GM23338 (cell line): ENCODE measurements at regions not wholly inside any gene's neighbourhood (a gene's known extent, or its start where the extent isn't known, plus 50 kb on each side); places are given as distances from the start of the nearest gene placed in this dataset.

Experiments
- ATAC-seq: fragments of 200-7000 bp; cut with Tn5 transposase; 3 replicates; pipeline ENCODE4 v1.9.1; 2020
- DNase-seq: peaks from one replicate; pipeline ENCODE4 v3.0.0-alpha.2; 2015; ENCODE audit warnings: low spot score
- H2AFZ ChIP-seq: fragments of 200-600 bp; sonication (generic); 2 replicates; pipeline ENCODE4 v1.8.0; 2016; ENCODE audit warnings: antibody characterized with exemption, mild to moderate bottlenecking, moderate library complexity
- H3F3A ChIP-seq: fragments of 200-600 bp; sonication (generic); replicated peaks from 2 replicates; pipeline ENCODE4 v1.8.0; 2017; ENCODE audit warnings: antibody characterized with exemption, mixed run types, low read depth
- H3K27ac ChIP-seq: fragments of 200-600 bp; sonication (generic); 2 replicates; pipeline ENCODE4 v1.6.1; 2016; ENCODE audit warnings: low read depth
- H3K27me3 ChIP-seq: fragments of 200-600 bp; sonication (generic); 2 replicates; pipeline ENCODE4 v1.8.0; 2016; ENCODE audit warnings: mild to moderate bottlenecking, mixed run types, moderate library complexity; ENCODE audit not compliant: insufficient read depth
- H3K36me3 ChIP-seq: fragments of 200-600 bp; sonication (generic); 2 replicates; pipeline ENCODE4 v1.8.0; 2016; ENCODE audit warnings: mild to moderate bottlenecking; ENCODE audit not compliant: insufficient read depth
- H3K4me1 ChIP-seq: fragments of 200-600 bp; sonication (generic); 2 replicates; pipeline ENCODE4 v1.8.0; 2016; ENCODE audit warnings: mild to moderate bottlenecking, moderate library complexity; ENCODE audit not compliant: insufficient read depth
- H3K4me2 ChIP-seq: fragments of 200-600 bp; sonication (generic); 2 replicates; pipeline ENCODE4 v1.7.1; 2017; ENCODE audit warnings: mixed run types
- H3K4me3 ChIP-seq: fragments of 200-600 bp; sonication (generic); 2 replicates; pipeline ENCODE4 v1.6.1; 2016; ENCODE audit warnings: mixed run types
- H3K79me2 ChIP-seq: fragments of 200-600 bp; sonication (generic); replicated peaks from 2 replicates; pipeline ENCODE4 v1.8.0; 2017; ENCODE audit warnings: mild to moderate bottlenecking; ENCODE audit not compliant: insufficient read depth
- H3K9me2 ChIP-seq: fragments of 200-600 bp; sonication (generic); 2 replicates; pipeline ENCODE4 v1.8.0; 2017; ENCODE audit not compliant: insufficient read depth
- H4K20me1 ChIP-seq: fragments of 200-600 bp; sonication (generic); replicated peaks from 2 replicates; pipeline ENCODE4 v1.8.0; 2017; ENCODE audit warnings: mild to moderate bottlenecking; ENCODE audit not compliant: insufficient read depth
- H3K27ac Mint-ChIP-seq: 2 replicates; pipeline ENCODE4 v1.8.0; 2020; ENCODE audit warnings: inconsistent platforms, mild to moderate bottlenecking, moderate library complexity, mixed read lengths
- H3K27me3 Mint-ChIP-seq: 3 replicates; pipeline ENCODE4 v1.8.0; 2022; ENCODE audit warnings: low read depth, mild to moderate bottlenecking, moderate library complexity, mixed read lengths, inconsistent platforms; ENCODE audit not compliant: insufficient read depth, poor library complexity
- H3K36me3 Mint-ChIP-seq: 3 replicates; pipeline ENCODE4 v1.8.0; 2021; ENCODE audit warnings: low read depth, mild to moderate bottlenecking, inconsistent platforms, moderate library complexity, mixed read lengths
- H3K4me1 Mint-ChIP-seq: 3 replicates; pipeline ENCODE4 v1.8.0; 2020; ENCODE audit warnings: mild to moderate bottlenecking, inconsistent platforms, mixed read lengths
- H3K4me3 Mint-ChIP-seq: 3 replicates; pipeline ENCODE4 v1.8.0; 2021; ENCODE audit warnings: moderate library complexity, mild to moderate bottlenecking, inconsistent platforms, mixed read lengths
- H3K9me3 Mint-ChIP-seq: 3 replicates; pipeline ENCODE4 v1.8.0; 2020; ENCODE audit warnings: moderate library complexity, mild to moderate bottlenecking, inconsistent platforms, mixed read lengths
- CREB1 ChIP-seq: fragments of 250-450 bp; sonication (Bioruptor Pico); IDR thresholded peaks from 2 replicates; pipeline ENCODE4 v1.5.0; 2020; ENCODE audit warnings: low read depth, mild to moderate bottlenecking, moderate library complexity
- EZH2 ChIP-seq: fragments of 200-600 bp; sonication (generic); IDR thresholded peaks from one replicate; pipeline ENCODE4 v1.8.0; 2017; ENCODE audit warnings: antibody characterized with exemption, mild to moderate bottlenecking, low read depth; ENCODE audit not compliant: unreplicated experiment
- EZH2phosphoT487 ChIP-seq: fragments of 200-600 bp; sonication (generic); IDR thresholded peaks from one replicate; pipeline ENCODE4 v1.8.1; 2018; ENCODE audit warnings: antibody characterized with exemption; ENCODE audit not compliant: unreplicated experiment
- JUNB ChIP-seq: IDR thresholded peaks from one replicate; pipeline ENCODE4 v1.6.1; 2016; ENCODE audit warnings: antibody characterized with exemption; ENCODE audit not compliant: unreplicated experiment
- NANOG ChIP-seq: IDR thresholded peaks from 2 replicates; pipeline ENCODE4 v1.6.1; 2016; ENCODE audit warnings: antibody characterized with exemption, borderline replicate concordance
- POLR2AphosphoS5 ChIP-seq: IDR thresholded peaks from 2 replicates; pipeline ENCODE4 v1.6.1; 2016; ENCODE audit warnings: antibody characterized with exemption, low read depth
- STAT1 ChIP-seq: IDR thresholded peaks from one replicate; pipeline ENCODE4 v1.6.1; 2016; ENCODE audit warnings: antibody characterized with exemption; ENCODE audit not compliant: unreplicated experiment
- ZNF114 ChIP-seq: fragments of 250-450 bp; sonication (Bioruptor Pico); IDR thresholded peaks from 2 replicates; pipeline ENCODE4 v1.5.0; 2020; ENCODE audit warnings: mild to moderate bottlenecking, moderate library complexity
- ZNF331 ChIP-seq: fragments of 250-450 bp; sonication (Bioruptor Pico); IDR thresholded peaks from 2 replicates; pipeline ENCODE4 v1.5.0; 2020; ENCODE audit warnings: low read depth, mild to moderate bottlenecking, moderate library complexity
- TF ChIP-seq, protein P1 (sequence below): IDR thresholded peaks from 2 replicates; pipeline ENCODE4 v1.6.1; 2016; ENCODE audit warnings: antibody characterized with exemption
- TF ChIP-seq, protein P2 (sequence below): IDR thresholded peaks from one replicate; pipeline ENCODE4 v1.6.1; 2018; ENCODE audit warnings: antibody characterized with exemption; ENCODE audit not compliant: unreplicated experiment
- TF ChIP-seq, protein P3 (sequence below): fragments of 250-450 bp; sonication (Bioruptor Pico); IDR thresholded peaks from 2 replicates; pipeline ENCODE4 v1.5.0; 2020; ENCODE audit warnings: mild to moderate bottlenecking, moderate library complexity
- TF ChIP-seq, protein P4 (sequence below), 2 experiments: fragments of 200-600 bp in 1 of 2; sonication (generic) in 1 of 2; conservative IDR thresholded peaks; 2 replicates each; pipeline versions ENCODE4 v1.5.1 to v1.6.1; 2016 to 2017; ENCODE audit warnings: antibody characterized with exemption in 2 of 2, low read depth in 2 of 2, mild to moderate bottlenecking in 2 of 2, moderate library complexity in 1 of 2

DNA sequence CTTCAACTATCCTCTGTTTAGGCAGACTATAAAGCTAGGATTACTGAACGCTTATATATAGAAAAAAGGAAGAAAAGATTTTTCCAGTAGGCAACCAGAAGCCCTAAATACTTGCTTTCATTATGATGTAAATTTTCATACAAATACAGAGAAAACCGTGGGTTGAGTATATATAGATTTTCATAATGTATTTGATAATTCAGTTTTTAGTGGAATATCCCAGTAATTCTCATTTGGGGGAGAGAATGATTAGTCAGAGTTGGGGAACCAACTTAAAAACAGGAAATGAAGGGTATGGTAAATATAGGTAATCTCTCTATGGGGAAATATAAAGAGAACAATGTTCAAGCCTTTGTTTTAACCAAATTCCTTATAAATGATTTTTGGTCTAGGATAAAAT, 154.0 kb upstream of the CITED2 start:
- peaks cover 6% of the 10 kb centered on the region for H3K27me3 Mint-ChIP-seq
- DNase-seq = no peak
- H3K27me3 ChIP-seq = no peaks in the 10 kb centered on the region
- no peaks in the 10 kb centered on the region; the same call in 2 of the 3 replicates for H3K36me3 Mint-ChIP-seq
- no peaks in the 10 kb centered on the region for H3K36me3 ChIP-seq
- peaks cover 9% of the 10 kb centered on the region for H3K9me2 ChIP-seq
- no peak overlapping the region for H3K4me3 Mint-ChIP-seq
- no peak overlapping the region for H3K27ac ChIP-seq
- H3K27ac Mint-ChIP-seq = no peak overlapping the region
- no peaks in the 10 kb centered on the region for H3F3A ChIP-seq
- H3K4me1 Mint-ChIP-seq = peaks cover 2% of the 10 kb centered on the region
- 0 out of 2 replicates have a peak, but pooled peaks cover under 1% of the 10 kb centered on the region for H3K4me1 ChIP-seq
- no peak overlapping the region for H2AFZ ChIP-seq
- no peak overlapping the region for H3K4me3 ChIP-seq
- H3K4me2 ChIP-seq = no peak overlapping the region
- H3K79me2 ChIP-seq = no peaks in the 10 kb centered on the region
- no peak for ATAC-seq
- TF ChIP-seq POLR2AphosphoS5 (no peak), STAT1 (no peak), ZNF331 (CRISPR knock-in tag) (no peak), NANOG (no peak), EZH2phosphoT487 (no peak), EZH2 (no peak), CREB1 (CRISPR knock-in tag) (no peak), JUNB (no peak), ZNF114 (CRISPR knock-in tag) (no peak)
- TF ChIP-seq, protein P1, sequence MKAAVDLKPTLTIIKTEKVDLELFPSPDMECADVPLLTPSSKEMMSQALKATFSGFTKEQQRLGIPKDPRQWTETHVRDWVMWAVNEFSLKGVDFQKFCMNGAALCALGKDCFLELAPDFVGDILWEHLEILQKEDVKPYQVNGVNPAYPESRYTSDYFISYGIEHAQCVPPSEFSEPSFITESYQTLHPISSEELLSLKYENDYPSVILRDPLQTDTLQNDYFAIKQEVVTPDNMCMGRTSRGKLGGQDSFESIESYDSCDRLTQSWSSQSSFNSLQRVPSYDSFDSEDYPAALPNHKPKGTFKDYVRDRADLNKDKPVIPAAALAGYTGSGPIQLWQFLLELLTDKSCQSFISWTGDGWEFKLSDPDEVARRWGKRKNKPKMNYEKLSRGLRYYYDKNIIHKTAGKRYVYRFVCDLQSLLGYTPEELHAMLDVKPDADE = no peak
- TF ChIP-seq, protein P2, sequence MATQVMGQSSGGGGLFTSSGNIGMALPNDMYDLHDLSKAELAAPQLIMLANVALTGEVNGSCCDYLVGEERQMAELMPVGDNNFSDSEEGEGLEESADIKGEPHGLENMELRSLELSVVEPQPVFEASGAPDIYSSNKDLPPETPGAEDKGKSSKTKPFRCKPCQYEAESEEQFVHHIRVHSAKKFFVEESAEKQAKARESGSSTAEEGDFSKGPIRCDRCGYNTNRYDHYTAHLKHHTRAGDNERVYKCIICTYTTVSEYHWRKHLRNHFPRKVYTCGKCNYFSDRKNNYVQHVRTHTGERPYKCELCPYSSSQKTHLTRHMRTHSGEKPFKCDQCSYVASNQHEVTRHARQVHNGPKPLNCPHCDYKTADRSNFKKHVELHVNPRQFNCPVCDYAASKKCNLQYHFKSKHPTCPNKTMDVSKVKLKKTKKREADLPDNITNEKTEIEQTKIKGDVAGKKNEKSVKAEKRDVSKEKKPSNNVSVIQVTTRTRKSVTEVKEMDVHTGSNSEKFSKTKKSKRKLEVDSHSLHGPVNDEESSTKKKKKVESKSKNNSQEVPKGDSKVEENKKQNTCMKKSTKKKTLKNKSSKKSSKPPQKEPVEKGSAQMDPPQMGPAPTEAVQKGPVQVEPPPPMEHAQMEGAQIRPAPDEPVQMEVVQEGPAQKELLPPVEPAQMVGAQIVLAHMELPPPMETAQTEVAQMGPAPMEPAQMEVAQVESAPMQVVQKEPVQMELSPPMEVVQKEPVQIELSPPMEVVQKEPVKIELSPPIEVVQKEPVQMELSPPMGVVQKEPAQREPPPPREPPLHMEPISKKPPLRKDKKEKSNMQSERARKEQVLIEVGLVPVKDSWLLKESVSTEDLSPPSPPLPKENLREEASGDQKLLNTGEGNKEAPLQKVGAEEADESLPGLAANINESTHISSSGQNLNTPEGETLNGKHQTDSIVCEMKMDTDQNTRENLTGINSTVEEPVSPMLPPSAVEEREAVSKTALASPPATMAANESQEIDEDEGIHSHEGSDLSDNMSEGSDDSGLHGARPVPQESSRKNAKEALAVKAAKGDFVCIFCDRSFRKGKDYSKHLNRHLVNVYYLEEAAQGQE = no peak
- TF ChIP-seq, protein P3, sequence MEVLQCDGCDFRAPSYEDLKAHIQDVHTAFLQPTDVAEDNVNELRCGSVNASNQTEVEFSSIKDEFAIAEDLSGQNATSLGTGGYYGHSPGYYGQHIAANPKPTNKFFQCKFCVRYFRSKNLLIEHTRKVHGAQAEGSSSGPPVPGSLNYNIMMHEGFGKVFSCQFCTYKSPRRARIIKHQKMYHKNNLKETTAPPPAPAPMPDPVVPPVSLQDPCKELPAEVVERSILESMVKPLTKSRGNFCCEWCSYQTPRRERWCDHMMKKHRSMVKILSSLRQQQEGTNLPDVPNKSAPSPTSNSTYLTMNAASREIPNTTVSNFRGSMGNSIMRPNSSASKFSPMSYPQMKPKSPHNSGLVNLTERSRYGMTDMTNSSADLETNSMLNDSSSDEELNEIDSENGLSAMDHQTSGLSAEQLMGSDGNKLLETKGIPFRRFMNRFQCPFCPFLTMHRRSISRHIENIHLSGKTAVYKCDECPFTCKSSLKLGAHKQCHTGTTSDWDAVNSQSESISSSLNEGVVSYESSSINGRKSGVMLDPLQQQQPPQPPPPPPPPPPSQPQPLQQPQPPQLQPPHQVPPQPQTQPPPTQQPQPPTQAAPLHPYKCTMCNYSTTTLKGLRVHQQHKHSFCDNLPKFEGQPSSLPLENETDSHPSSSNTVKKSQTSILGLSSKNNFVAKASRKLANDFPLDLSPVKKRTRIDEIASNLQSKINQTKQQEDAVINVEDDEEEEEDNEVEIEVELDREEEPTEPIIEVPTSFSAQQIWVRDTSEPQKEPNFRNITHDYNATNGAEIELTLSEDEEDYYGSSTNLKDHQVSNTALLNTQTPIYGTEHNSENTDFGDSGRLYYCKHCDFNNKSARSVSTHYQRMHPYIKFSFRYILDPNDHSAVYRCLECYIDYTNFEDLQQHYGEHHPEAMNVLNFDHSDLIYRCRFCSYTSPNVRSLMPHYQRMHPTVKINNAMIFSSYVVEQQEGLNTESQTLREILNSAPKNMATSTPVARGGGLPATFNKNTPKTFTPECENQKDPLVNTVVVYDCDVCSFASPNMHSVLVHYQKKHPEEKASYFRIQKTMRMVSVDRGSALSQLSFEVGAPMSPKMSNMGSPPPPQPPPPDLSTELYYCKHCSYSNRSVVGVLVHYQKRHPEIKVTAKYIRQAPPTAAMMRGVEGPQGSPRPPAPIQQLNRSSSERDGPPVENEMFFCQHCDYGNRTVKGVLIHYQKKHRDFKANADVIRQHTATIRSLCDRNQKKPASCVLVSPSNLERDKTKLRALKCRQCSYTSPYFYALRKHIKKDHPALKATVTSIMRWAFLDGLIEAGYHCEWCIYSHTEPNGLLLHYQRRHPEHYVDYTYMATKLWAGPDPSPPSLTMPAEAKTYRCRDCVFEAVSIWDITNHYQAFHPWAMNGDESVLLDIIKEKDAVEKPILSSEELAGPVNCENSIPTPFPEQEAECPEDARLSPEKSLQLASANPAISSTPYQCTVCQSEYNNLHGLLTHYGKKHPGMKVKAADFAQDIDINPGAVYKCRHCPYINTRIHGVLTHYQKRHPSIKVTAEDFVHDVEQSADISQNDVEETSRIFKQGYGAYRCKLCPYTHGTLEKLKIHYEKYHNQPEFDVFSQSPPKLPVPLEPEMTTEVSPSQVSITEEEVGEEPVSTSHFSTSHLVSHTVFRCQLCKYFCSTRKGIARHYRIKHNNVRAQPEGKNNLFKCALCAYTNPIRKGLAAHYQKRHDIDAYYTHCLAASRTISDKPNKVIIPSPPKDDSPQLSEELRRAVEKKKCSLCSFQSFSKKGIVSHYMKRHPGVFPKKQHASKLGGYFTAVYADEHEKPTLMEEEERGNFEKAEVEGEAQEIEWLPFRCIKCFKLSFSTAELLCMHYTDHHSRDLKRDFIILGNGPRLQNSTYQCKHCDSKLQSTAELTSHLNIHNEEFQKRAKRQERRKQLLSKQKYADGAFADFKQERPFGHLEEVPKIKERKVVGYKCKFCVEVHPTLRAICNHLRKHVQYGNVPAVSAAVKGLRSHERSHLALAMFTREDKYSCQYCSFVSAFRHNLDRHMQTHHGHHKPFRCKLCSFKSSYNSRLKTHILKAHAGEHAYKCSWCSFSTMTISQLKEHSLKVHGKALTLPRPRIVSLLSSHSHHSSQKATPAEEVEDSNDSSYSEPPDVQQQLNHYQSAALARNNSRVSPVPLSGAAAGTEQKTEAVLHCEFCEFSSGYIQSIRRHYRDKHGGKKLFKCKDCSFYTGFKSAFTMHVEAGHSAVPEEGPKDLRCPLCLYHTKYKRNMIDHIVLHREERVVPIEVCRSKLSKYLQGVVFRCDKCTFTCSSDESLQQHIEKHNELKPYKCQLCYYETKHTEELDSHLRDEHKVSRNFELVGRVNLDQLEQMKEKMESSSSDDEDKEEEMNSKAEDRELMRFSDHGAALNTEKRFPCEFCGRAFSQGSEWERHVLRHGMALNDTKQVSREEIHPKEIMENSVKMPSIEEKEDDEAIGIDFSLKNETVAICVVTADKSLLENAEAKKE = no peak
- TF ChIP-seq, protein P4, sequence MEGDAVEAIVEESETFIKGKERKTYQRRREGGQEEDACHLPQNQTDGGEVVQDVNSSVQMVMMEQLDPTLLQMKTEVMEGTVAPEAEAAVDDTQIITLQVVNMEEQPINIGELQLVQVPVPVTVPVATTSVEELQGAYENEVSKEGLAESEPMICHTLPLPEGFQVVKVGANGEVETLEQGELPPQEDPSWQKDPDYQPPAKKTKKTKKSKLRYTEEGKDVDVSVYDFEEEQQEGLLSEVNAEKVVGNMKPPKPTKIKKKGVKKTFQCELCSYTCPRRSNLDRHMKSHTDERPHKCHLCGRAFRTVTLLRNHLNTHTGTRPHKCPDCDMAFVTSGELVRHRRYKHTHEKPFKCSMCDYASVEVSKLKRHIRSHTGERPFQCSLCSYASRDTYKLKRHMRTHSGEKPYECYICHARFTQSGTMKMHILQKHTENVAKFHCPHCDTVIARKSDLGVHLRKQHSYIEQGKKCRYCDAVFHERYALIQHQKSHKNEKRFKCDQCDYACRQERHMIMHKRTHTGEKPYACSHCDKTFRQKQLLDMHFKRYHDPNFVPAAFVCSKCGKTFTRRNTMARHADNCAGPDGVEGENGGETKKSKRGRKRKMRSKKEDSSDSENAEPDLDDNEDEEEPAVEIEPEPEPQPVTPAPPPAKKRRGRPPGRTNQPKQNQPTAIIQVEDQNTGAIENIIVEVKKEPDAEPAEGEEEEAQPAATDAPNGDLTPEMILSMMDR (conservative IDR thresholded peaks at IDR 0.05; ENCODE audit: low read depth in 2 of 2) = no peak
- H3K9me3 Mint-ChIP-seq = no peaks in the 10 kb centered on the region
- H4K20me1 ChIP-seq = no peaks in the 10 kb centered on the region
